ENCODE measurements at regions not wholly inside any gene's neighbourhood (a gene's known extent, or its start where the extent isn't known, plus 50 kb on each side); places are given as distances from the start of the nearest gene placed in this dataset.

DNA sequence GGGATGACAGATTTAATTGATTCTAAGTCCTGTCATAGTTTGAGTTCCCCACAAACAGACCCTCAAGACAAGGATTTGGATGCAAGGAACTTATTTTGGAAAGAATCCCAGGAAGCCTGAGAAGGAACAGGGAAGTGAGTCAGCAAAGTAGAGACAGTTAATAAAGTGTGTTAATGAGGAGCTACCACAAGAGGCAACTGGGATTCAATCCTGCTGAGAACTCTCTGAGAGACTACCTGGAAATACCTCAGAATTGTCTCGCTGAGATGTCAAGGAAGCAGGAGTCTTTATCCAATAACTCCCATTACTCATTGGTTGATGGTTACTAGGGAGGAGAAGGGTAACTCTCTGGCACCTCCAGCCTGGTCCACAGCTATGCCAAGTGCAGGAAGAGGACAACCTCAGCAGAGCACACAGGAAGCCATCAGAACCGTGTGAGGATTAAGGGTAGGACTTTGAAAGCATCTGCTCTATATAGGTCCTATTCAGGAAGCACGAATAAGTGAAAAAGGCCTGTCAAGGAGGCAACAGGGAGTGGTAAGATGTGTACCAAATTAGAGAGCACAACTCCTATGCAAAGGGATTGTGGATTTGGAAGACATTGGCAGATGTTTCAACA lies 311.1 kb upstream of the KCNH8 start:
- Mint-ChIP-seq H3K4me3 (no peak overlapping the region), H3K27me3 (ENCODE audit: low read depth) (no peaks in the 10 kb centered on the region), H3K36me3 (ENCODE audit: insufficient read depth in 1 of 3, low read depth in 3 of 3) (no peaks in the 10 kb centered on the region), H3K27ac (peak overlapping the region in 2 of 3 experiments; percentile 50 to 91; a peak in 3 of 7 replicates), H3K9me3 (no peaks in the 10 kb centered on the region), H3K4me1 (peaks cover 17 to 18% of the 10 kb centered on the region in 2 experiments)
- Histone ChIP-seq H3K79me2 (ENCODE audit: insufficient read depth, low read length) (no peaks in the 10 kb centered on the region), H2BK20ac (ENCODE audit: low read depth, low read length, poor library complexity, severe bottlenecking) (no peak overlapping the region), H3K79me1 (ENCODE audit: insufficient read depth, low read depth, low read length, poor library complexity, severe bottlenecking) (no peaks in the 10 kb centered on the region), H4K5ac (ENCODE audit: insufficient read length, low read depth, low read length) (no peak overlapping the region), H2AK5ac (ENCODE audit: insufficient read length, low read length) (no peak overlapping the region), H3K9ac (ENCODE audit: extremely low read depth, insufficient read length, low read length) (no peak overlapping the region), H3K18ac (ENCODE audit: insufficient read length, low read depth, low read length) (no peak overlapping the region), H3K4me2 (ENCODE audit: insufficient read depth, insufficient read length, low read length) (no peak overlapping the region), H3K4me1 (ENCODE audit: insufficient read depth, low read length) (no peaks in the 10 kb centered on the region; the same call in 1 of the 2 replicates), H3K23me2 (ENCODE audit: insufficient read length, low read depth, low read length, poor library complexity, severe bottlenecking) (no peaks in the 10 kb centered on the region), H3K56ac (ENCODE audit: insufficient read length, low read depth, low read length) (no peak overlapping the region), H2BK5ac (ENCODE audit: insufficient read length, low read length) (no peak overlapping the region), H4K20me1 (ENCODE audit: control insufficient read depth, insufficient read depth, insufficient read length) (no peaks in the 10 kb centered on the region), H3K9me3 (ENCODE audit: control insufficient read depth, low read depth, low read length) (no peaks in the 10 kb centered on the region), H3K23ac (ENCODE audit: insufficient read length, low read depth, low read length) (no peak overlapping the region), H4K91ac (ENCODE audit: insufficient read length, low read depth, low read length) (no peak overlapping the region), H2BK12ac (ENCODE audit: insufficient read length, low read depth, low read length) (no peak overlapping the region), H3K27me3 (ENCODE audit: insufficient read depth, low read length) (no peaks in the 10 kb centered on the region), H2BK15ac (ENCODE audit: low read depth, low read length) (no peak overlapping the region), H4K8ac (replicated peaks; ENCODE audit: insufficient read length, low read depth, low read length) (no peak overlapping the region), H3K27ac (ENCODE audit: insufficient read length, low read depth, low read length) (no peak overlapping the region), H2BK120ac (ENCODE audit: low read depth, low read length, poor library complexity, severe bottlenecking) (no peak overlapping the region), H2AFZ (ENCODE audit: low read length) (no peak overlapping the region), H3K4ac (ENCODE audit: low read depth, low read length) (no peak overlapping the region), H3K14ac (ENCODE audit: insufficient read depth, low read length) (no peak overlapping the region), H3T11ph (ENCODE audit: low read length) (no peak overlapping the region)
- TF ChIP-seq CTCF (conservative IDR thresholded peaks at IDR 0.05) = no peak
- WGBS (ENCODE audit: extremely low coverage, insufficient read length, low lambda C conversion rate) = no CpG with 5 or more reads among the region's 3 CpGs
- no peak for DNase-seq
